ENCODE measurements at regions not wholly inside any gene's neighbourhood (a gene's known extent, or its start where the extent isn't known, plus 50 kb on each side); places are given as distances from the start of the nearest gene placed in this dataset.

GRCh38 chr2:187050409-187050998 is 201.5 kb upstream of the ZSWIM2 start:
- TF ChIP-seq CTCF (IDR thresholded peaks at IDR 0.05) (no peak), POLR2A (IDR thresholded peaks at IDR 0.05) (no peak)
